ENCODE measurements at regions not wholly inside any gene's neighbourhood (a gene's known extent, or its start where the extent isn't known, plus 50 kb on each side); places are given as distances from the start of the nearest gene placed in this dataset.

DNA sequence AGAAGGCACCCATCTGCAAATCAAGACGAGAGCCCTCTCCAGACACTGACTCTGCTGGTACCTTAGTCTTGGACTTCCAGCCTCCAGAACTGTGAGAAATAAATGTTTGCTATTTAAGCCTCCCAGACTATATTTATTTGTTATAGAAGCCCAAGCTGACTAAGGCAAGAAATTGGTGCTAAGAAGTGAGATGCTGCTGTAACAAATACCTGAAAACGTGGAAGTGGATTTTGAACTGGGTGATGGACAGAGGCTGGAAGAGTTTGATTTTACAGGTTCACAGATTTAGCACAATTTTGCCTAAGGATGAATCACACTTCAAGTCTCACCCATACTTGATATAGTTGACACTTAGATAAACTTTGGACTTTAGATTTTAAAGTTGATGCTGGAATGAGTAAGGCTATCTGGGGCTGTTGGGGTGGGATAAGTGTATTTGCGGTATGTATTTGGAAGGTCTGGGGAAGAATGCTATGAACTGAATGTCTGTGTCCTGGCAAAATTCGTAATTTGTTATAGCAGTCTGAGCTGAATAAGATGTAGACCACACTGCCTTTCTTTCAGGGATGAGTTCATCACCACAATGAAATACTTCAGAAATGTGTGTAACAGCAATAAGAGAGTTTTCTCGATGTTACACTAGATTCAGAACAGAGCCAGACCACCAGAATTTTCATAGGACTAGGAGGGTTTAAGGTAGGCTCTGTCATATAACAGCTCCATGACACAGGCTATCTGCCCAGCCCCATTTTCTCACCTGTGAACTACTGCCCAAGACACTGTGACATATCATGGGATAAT, 120.5 kb upstream of the LMCD1 start (continued):
- no peak for TF ChIP-seq CTCF (IDR thresholded peaks at IDR 0.05; ENCODE audit: low read depth, low read length, missing input control)
- TF ChIP-seq HNF4A (conservative IDR thresholded peaks at IDR 0.05): no peak

- Histone ChIP-seq H3K27ac (ENCODE audit: low read depth in 1 of 2, low read length in 2 of 2) (no peak overlapping the region), H3K36me3 (ENCODE audit: control insufficient read depth in 4 of 4, insufficient read depth in 3 of 4, low read depth in 1 of 4, low read length in 3 of 4) (no peaks in the 10 kb centered on the region), H3K9me3 (ENCODE audit: control insufficient read depth in 4 of 4, low read length in 3 of 4) (no peaks in the 10 kb centered on the region), H3K9ac (ENCODE audit: low read depth in 1 of 2, low read length in 2 of 2) (no peak overlapping the region), H3K4me1 (ENCODE audit: control insufficient read depth in 4 of 4, insufficient read depth in 4 of 4, low read length in 3 of 4) (no peaks in the 10 kb centered on the region), H3K27me3 (ENCODE audit: control insufficient read depth in 4 of 4, insufficient read depth in 4 of 4, low read length in 3 of 4) (no peaks in the 10 kb centered on the region), H3K4me3 (ENCODE audit: low read depth in 1 of 3, low read length in 3 of 3) (no peak overlapping the region)
- DNase-seq (ENCODE audit: low spot score): no peak
- 97% methylated on average over 4 of the region's 4 CpGs for WGBS
- TF ChIP-seq CTCF (IDR thresholded peaks at IDR 0.05; ENCODE audit: low read depth, low read length, missing input control): no peak
- TF ChIP-seq, protein P1, sequence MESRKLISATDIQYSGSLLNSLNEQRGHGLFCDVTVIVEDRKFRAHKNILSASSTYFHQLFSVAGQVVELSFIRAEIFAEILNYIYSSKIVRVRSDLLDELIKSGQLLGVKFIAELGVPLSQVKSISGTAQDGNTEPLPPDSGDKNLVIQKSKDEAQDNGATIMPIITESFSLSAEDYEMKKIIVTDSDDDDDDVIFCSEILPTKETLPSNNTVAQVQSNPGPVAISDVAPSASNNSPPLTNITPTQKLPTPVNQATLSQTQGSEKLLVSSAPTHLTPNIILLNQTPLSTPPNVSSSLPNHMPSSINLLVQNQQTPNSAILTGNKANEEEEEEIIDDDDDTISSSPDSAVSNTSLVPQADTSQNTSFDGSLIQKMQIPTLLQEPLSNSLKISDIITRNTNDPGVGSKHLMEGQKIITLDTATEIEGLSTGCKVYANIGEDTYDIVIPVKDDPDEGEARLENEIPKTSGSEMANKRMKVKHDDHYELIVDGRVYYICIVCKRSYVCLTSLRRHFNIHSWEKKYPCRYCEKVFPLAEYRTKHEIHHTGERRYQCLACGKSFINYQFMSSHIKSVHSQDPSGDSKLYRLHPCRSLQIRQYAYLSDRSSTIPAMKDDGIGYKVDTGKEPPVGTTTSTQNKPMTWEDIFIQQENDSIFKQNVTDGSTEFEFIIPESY (IDR thresholded peaks at IDR 0.05): no peak
- no peak for TF ChIP-seq JUND (IDR thresholded peaks at IDR 0.05)
- no peak for TF ChIP-seq SP1 (IDR thresholded peaks at IDR 0.05)
- no peak for TF ChIP-seq EGR1 (IDR thresholded peaks at IDR 0.05; ENCODE audit: low read depth in 2 of 2)
- TF ChIP-seq, protein P2, sequence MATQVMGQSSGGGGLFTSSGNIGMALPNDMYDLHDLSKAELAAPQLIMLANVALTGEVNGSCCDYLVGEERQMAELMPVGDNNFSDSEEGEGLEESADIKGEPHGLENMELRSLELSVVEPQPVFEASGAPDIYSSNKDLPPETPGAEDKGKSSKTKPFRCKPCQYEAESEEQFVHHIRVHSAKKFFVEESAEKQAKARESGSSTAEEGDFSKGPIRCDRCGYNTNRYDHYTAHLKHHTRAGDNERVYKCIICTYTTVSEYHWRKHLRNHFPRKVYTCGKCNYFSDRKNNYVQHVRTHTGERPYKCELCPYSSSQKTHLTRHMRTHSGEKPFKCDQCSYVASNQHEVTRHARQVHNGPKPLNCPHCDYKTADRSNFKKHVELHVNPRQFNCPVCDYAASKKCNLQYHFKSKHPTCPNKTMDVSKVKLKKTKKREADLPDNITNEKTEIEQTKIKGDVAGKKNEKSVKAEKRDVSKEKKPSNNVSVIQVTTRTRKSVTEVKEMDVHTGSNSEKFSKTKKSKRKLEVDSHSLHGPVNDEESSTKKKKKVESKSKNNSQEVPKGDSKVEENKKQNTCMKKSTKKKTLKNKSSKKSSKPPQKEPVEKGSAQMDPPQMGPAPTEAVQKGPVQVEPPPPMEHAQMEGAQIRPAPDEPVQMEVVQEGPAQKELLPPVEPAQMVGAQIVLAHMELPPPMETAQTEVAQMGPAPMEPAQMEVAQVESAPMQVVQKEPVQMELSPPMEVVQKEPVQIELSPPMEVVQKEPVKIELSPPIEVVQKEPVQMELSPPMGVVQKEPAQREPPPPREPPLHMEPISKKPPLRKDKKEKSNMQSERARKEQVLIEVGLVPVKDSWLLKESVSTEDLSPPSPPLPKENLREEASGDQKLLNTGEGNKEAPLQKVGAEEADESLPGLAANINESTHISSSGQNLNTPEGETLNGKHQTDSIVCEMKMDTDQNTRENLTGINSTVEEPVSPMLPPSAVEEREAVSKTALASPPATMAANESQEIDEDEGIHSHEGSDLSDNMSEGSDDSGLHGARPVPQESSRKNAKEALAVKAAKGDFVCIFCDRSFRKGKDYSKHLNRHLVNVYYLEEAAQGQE (IDR thresholded peaks at IDR 0.05): no peak
- TF ChIP-seq HNF4A (conservative IDR thresholded peaks at IDR 0.05): no peak
- TF ChIP-seq FOXA2 (IDR thresholded peaks at IDR 0.05): no peak
- TF ChIP-seq TAF1 (conservative IDR thresholded peaks at IDR 0.05): no peak
- no peak for TF ChIP-seq RAD21 (IDR thresholded peaks at IDR 0.05)
- no peak for TF ChIP-seq NR2F2 (IDR thresholded peaks at IDR 0.05)
- TF ChIP-seq GABPA (IDR thresholded peaks at IDR 0.05 in 1 of 2, conservative IDR thresholded peaks at IDR 0.05 in 1 of 2): no peak
- no peak for TF ChIP-seq HNF4G (IDR thresholded peaks at IDR 0.05)
- TF ChIP-seq, protein P3, sequence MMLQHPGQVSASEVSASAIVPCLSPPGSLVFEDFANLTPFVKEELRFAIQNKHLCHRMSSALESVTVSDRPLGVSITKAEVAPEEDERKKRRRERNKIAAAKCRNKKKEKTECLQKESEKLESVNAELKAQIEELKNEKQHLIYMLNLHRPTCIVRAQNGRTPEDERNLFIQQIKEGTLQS (IDR thresholded peaks at IDR 0.05): no peak
- TF ChIP-seq RXRA (IDR thresholded peaks at IDR 0.05): no peak
- TF ChIP-seq FOXA1 (IDR thresholded peaks at IDR 0.05): no peak
- no peak for TF ChIP-seq MAX (IDR thresholded peaks at IDR 0.05)
- no peak for TF ChIP-seq YY1 (IDR thresholded peaks at IDR 0.05)
Measured at GRCh38 chr3:8385848-8386620, 115.6 kb upstream of the LMCD1 start.
